Left colon (tissue), 2 donors: ENCODE measurements at regions not wholly inside any gene's neighbourhood (a gene's known extent, or its start where the extent isn't known, plus 50 kb on each side); places are given as distances from the start of the nearest gene placed in this dataset.

Experiments
- ATAC-seq: fragments of 200-7000 bp; cut with Tn5 transposase; one replicate; pipeline ENCODE4 v1.9.1; 2020; ENCODE audit warnings: mild to moderate bottlenecking, moderate library complexity
- DNase-seq, 2 donors: peaks; one replicate each; pipeline ENCODE4 v3.0.0-alpha.2; 2020
- intact Hi-C, 2 donors: fragments of 100-400 bp; cut with DNase I in 1 of 2; cut with micrococcal nuclease in 1 of 2; formaldehyde crosslinking; loops; one replicate each; pipeline versions ENCODE4 v1.11.2 to v1.14.0; 2022; cut with DNase I, micrococcal nuclease
- donor health status: DM: no; HTN: no; CAD: no.
- donor health status: DM: yes; HTN: yes; CAD: no.

- ATAC-seq (no peak), DNase-seq (no peak)
- intact Hi-C loops: no loop called here
These were observed 608.3 kb downstream of the GALR1 start for GRCh38 chr18:77857678-77858655.

GRCh38 chr18:77859634-77860033, 610.0 kb downstream of the GALR1 start:
- no peak for ATAC-seq
- intact Hi-C loops: no loop called here

DNA sequence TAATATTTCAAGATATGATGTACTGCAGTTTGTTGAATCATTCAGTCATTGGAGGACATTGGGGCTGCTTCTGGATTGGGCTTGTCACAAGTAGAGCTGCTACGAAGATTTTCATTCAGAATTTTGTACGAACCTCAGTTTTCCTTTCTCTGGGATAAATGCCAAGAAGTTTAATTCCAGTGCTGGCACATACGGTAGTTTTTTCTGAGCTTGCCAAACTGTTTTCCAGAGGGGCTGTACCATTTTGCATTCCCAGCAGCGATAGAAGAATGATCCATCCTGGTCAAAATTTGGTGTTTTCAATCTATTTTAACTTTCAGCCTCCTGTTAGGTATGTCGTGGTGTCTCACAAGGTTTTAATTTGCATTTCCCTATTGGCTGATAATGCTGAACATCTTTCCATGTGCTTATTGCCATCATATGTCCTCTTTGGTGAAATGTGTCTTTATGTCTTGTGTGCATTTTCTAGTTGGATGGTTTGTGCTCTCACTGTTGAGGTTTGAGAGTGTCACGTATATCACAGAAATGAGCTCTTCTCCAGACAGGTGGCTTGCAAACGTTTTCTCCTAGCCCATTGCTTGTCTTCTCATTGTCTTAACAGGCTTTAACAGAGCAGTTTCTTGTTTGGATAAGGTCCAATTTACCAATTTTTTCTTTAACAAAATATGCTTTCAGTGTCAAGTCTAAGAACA, 612.6 kb downstream of the GALR1 start:
- no peak for ATAC-seq
- DNase-seq: no peak
- intact Hi-C loops: no loop called here

More at GRCh38 chr18:77859634-77860033, 610.0 kb downstream of the GALR1 start:
- DNase-seq: no peak

DNA sequence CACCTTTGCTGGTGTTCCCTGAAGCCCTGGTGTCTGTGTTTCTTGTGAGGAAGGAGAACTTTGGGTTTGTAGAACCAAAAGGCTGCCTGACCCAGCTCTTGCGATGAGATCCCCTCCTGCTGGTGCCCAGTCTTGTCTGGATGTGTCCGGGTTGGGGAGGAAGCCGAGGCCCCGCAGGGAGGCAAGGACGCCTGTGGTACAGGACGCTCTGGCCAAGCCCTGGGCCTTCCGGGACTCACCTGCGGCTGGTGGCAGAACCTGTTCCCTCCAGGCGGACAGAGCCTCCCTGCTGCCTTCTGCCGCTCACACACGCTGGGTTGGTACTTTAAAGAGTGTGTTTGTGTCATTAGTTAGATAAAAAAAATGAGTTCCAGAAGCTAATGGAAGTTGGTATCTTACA, 616.2 kb downstream of the GALR1 start:
- intact Hi-C loops: no loop called here
- ATAC-seq (no peak), DNase-seq (no peak)

GRCh38 chr18:77866351-77866750, 616.7 kb downstream of the GALR1 start:
- intact Hi-C loops: no loop called here
- DNase-seq: no peak
- no peak for ATAC-seq

- DNase-seq (no peak), ATAC-seq (no peak)
- intact Hi-C loops: no loop called here
These were observed 620.6 kb downstream of the GALR1 start for GRCh38 chr18:77870199-77870598.

- ATAC-seq: no peak
- intact Hi-C loops: no loop called here
- DNase-seq: no peak
These were observed 621.2 kb downstream of the GALR1 start for GRCh38 chr18:77870894-77871293.

DNA sequence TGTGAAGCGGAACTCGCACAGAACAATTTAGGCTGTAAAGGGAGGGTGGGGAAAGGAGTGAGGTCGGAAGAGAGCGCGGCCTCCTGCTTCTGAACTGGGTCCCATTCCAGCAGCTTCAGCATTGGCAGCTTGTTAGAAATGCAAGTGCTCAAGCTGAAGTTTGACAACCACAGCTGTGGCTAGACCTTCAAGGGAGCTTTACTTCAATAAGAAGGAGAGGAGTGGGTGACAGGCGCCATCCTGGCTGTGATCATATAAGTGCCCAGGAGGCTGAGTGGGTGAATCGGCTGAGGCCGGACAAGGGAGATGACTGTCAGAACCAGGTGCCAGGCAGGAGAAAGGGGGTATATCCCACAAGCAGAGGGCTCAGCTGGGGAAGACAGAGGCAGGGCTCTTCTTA, 622.5 kb downstream of the GALR1 start:
- DNase-seq (no peak), ATAC-seq (no peak)
- intact Hi-C loops: no loop called here

DNA sequence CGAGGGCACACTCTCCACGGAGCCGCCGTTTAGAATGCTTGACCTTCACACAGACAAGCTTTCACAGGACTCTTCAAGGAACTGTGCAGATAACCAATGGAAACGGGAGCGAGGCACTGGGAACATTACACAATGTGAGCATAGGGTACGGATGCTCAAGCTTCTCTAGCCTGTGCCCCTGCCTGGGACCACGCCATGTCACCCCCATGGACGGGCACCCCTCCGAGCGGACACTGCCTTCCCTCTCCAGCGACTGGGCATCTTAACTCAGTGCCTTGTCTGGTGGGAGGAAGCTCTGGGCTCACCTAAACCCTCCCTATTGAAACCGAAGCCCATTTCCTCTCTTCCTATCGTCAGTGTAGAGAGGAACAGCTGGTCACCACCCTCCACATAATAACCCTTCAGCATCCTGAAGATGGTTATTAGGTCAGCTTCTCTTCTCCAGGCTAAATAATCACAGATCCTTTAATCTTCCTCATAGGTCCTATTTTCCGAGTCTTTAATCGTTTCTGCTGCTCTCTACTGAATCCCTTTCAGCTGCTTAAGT, 626.7 kb downstream of the GALR1 start:
- intact Hi-C loops: no loop called here
- ATAC-seq: no peak
- DNase-seq: no peak

- DNase-seq (no peak), ATAC-seq (no peak)
- intact Hi-C loops: no loop called here
These were observed 630.2 kb downstream of the GALR1 start for GRCh38 chr18:77879829-77880228.

- ATAC-seq (no peak), DNase-seq (no peak)
- intact Hi-C loops: no loop called here
These were observed 634.8 kb downstream of the GALR1 start for GRCh38 chr18:77884454-77884853.

GRCh38 chr18:77894060-77894459, 644.4 kb downstream of the GALR1 start:
- DNase-seq (no peak), ATAC-seq (no peak)
- intact Hi-C loops: no loop called here

DNA sequence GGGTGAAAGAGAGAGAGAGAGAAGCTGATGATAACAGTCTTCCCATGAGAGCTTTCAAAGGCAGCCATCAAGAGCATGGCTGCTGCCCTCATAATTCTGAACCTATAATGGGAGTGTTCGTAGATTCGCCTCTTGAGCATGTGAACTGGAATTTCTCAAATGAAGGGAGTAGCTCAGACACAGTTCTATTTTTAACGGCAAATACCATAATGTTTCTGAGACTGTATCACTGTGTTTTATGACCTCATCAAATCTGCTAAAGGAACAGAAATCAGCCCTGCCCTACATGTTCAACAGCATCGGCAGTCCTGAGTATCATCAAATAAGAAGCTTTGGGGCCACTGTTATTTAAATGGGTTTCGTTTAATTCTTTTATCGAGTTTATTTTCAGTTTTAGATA, 645.6 kb downstream of the GALR1 start:
- ATAC-seq (no peak), DNase-seq (no peak)
- intact Hi-C loops: no loop called here

- no peak for ATAC-seq
- DNase-seq: no peak
- intact Hi-C loops: no loop called here
These were observed 647.1 kb downstream of the GALR1 start for GRCh38 chr18:77896586-77897252.

- no peak for ATAC-seq
- no peak for DNase-seq
- intact Hi-C loops: no loop called here
These were observed 648.0 kb downstream of the GALR1 start for GRCh38 chr18:77897606-77898005.

DNA sequence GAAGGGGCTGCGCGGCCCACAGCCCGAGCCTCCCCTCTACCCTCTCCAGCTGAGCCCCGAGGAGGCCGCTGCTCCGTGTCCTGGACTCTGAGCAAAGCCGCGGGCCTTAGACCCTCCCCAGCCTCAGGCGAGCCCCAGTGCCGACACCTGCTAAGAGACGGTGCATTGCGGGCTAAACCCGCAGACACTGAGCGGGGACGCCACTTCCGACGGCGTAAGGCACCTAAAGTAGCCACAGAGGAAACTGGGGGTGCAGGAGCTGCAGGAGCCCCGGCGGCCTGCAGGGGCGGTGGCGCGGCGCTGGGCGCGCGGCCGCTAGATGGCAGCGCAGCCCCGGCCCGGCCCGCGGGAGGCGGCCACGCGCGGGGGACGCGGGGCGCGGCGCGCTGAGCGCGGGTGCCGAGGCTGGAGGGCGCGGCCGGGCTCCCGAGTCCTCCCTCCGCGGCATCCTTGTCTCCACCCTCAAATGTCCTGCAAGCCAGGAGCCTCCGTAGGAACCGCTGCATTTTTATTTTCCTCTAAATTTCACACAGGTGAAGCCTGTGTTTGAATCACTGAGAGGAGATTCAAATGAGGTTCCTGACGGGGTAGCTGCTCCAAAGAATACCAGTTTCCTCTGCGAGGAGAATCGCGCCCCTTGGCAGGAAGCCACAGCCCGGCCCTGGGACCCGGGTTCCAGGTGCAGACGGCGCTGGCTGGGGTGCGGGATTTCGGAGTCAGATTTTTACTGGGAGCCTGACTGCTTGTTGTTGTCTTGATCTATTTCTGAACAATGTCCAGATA, 650.5 kb downstream of the GALR1 start:
- DNase-seq (peak in 1 of 2 donors; percentile 19), ATAC-seq (peak; percentile 84)
- intact Hi-C loops: no loop called here

- ATAC-seq (no peak), DNase-seq (no peak)
- intact Hi-C loops: no loop called here
These were observed 655.4 kb downstream of the GALR1 start for GRCh38 chr18:77905011-77905410.

- no peak for ATAC-seq
- DNase-seq: no peak
- intact Hi-C loops: no loop called here
These were observed 655.9 kb downstream of the GALR1 start for GRCh38 chr18:77905449-77906055.
